HepG2 (cell line): ENCODE measurements at regions not wholly inside any gene's neighbourhood (a gene's known extent, or its start where the extent isn't known, plus 50 kb on each side); places are given as distances from the start of the nearest gene placed in this dataset.

Source experiments
- ATAC-seq: fragments of 200-7000 bp; cut with Tn5 transposase; 3 replicates; pipeline ENCODE4 v1.9.1; 2020; ENCODE audit warnings: mild to moderate bottlenecking, moderate library complexity
- BruUV-seq: library from RNA; stranded (reverse); fragments of 400-500 nt; replicated peaks from 2 replicates; lab custom pipeline; 2021; lab: Mats Ljungman, UMichigan
- CTCF ChIA-PET: fragments of 300-600 bp; formaldehyde crosslinking; extraction: SDS; loops from one replicate; lab custom pipeline; 2021; ENCODE audit warnings: low total read pairs, inconsistent platforms, low intra/inter-chr PET ratio; lab: Yijun Ruan, JAX
- POLR2A ChIA-PET: fragments of 350-600 bp; sonication (Branson Sonifier 250); formaldehyde crosslinking; loops from one replicate; lab custom pipeline; 2020; ENCODE audit warnings: antibody characterized with exemption, inconsistent platforms; lab: Yijun Ruan, JAX
- DNase-seq: peaks from one replicate; pipeline ENCODE4 v3.0.0-alpha.2; 2015; ENCODE audit warnings: low spot score
- FAIRE-seq: peaks from 3 replicates; lab custom pipeline; 2011; peaks lifted over from hg19 to GRCh38; lab: Jason Lieb, UNC
- H2AFZ ChIP-seq: one replicate; pipeline ENCODE4 v1.6.1; 2011; ENCODE audit warnings: low read length, inconsistent platforms
- H3K27ac ChIP-seq: fragments of 300-600 bp; 3 replicates; pipeline ENCODE4 v1.8.0; 2011; ENCODE audit warnings: mixed run types, mild to moderate bottlenecking, mixed read lengths, low read length, inconsistent platforms; ENCODE audit not compliant: insufficient read depth; ENCODE audit errors: extremely low read length
- H3K27me3 ChIP-seq, 2 experiments: fragments of 200-600 bp in 1 of 2; 2 replicates in 1 of 2; 3 replicates in 1 of 2; pipeline versions ENCODE4 v1.6.0 to v1.8.0; 2011; ENCODE audit warnings: low read length in 2 of 2, mild to moderate bottlenecking in 2 of 2, moderate library complexity in 2 of 2, inconsistent platforms in 1 of 2; ENCODE audit not compliant: insufficient read depth in 2 of 2, control insufficient read depth in 1 of 2
- H3K36me3 ChIP-seq, 2 experiments: fragments of 200-600 bp in 1 of 2; replicated peaks in 1 of 2; 2 replicates in 1 of 2; 3 replicates in 1 of 2; pipeline versions ENCODE4 v1.5.1 to v1.8.0; 2011; ENCODE audit warnings: low read length in 2 of 2, inconsistent platforms in 1 of 2; ENCODE audit not compliant: insufficient read depth in 2 of 2, control insufficient read depth in 1 of 2
- H3K4me1 ChIP-seq: 2 replicates; pipeline ENCODE4 v1.5.1; 2012; ENCODE audit warnings: low read length, inconsistent platforms; ENCODE audit not compliant: insufficient read depth
- H3K4me2 ChIP-seq: 2 replicates; pipeline ENCODE4 v1.6.0; 2011; ENCODE audit warnings: low read depth, low read length, inconsistent platforms
- H3K4me3 ChIP-seq, 3 experiments: fragments of 200-600 bp in 1 of 3; sonication (generic), shearing (Covaris generic) in 1 of 3; replicated peaks in 1 of 3; 2 replicates each; pipeline ENCODE4 v1.5.1; 2011 to 2016; ENCODE audit warnings: low read length in 3 of 3, inconsistent platforms in 2 of 3, low read depth in 2 of 3, mild to moderate bottlenecking in 2 of 3, control low read depth in 1 of 3, mixed read lengths in 1 of 3; ENCODE audit not compliant: insufficient read depth in 1 of 3
- H3K79me2 ChIP-seq: one replicate; pipeline ENCODE4 v1.6.1; 2011; ENCODE audit warnings: low read length, inconsistent platforms; ENCODE audit not compliant: insufficient read depth
- H3K9ac ChIP-seq: 2 replicates; pipeline ENCODE4 v1.6.0; 2011; ENCODE audit warnings: mild to moderate bottlenecking, low read depth, low read length, inconsistent platforms; ENCODE audit not compliant: insufficient read depth
- H3K9me3 ChIP-seq: 2 replicates; pipeline ENCODE4 v1.5.1; 2012; ENCODE audit warnings: mild to moderate bottlenecking, low read length
- H4K20me1 ChIP-seq: 2 replicates; pipeline ENCODE4 v1.6.0; 2011; ENCODE audit warnings: inconsistent platforms, mild to moderate bottlenecking, low read length, moderate library complexity; ENCODE audit not compliant: insufficient read depth
- CHD2 ChIP-seq: IDR thresholded peaks from 2 replicates; pipeline ENCODE4 v1.6.1; 2011; ENCODE audit warnings: low read depth, low read length, improper control_type of control experiment
- GZF1 ChIP-seq: sonication (generic); formaldehyde crosslinking; IDR thresholded peaks from 2 replicates; pipeline ENCODE4 v1.5.1; 2020; ENCODE audit warnings: mild to moderate bottlenecking, missing genetic modification reagents
- HNRNPK ChIP-seq: fragments of 200-400 bp; formaldehyde crosslinking; IDR thresholded peaks from 2 replicates; pipeline ENCODE4 v1.6.1; 2018; ENCODE audit warnings: low read length, low read depth, moderate library complexity, mild to moderate bottlenecking; ENCODE audit not compliant: poor library complexity, severe bottlenecking
- NFRKB ChIP-seq: fragments of 450-650 bp; IDR thresholded peaks from 2 replicates; pipeline ENCODE4 v1.6.1; 2017
- RBAK ChIP-seq: sonication (generic); formaldehyde crosslinking; IDR thresholded peaks from 2 replicates; pipeline ENCODE4 v1.5.1; 2020; ENCODE audit warnings: mild to moderate bottlenecking, missing genetic modification reagents
- RFXANK ChIP-seq: IDR thresholded peaks from 2 replicates; pipeline ENCODE4 v1.6.1; 2016
- SYNCRIP ChIP-seq: fragments of 200-400 bp; formaldehyde crosslinking; IDR thresholded peaks from 2 replicates; pipeline ENCODE4 v1.6.1; 2018; ENCODE audit warnings: mild to moderate bottlenecking, low read depth, low read length; ENCODE audit not compliant: insufficient read depth
- ZBTB21 ChIP-seq: sonication (generic); formaldehyde crosslinking; IDR thresholded peaks from 2 replicates; pipeline ENCODE4 v1.4.0; 2020; ENCODE audit warnings: missing genetic modification reagents
- ZHX2 ChIP-seq, 2 experiments: sonication (generic) in 1 of 2; formaldehyde crosslinking in 1 of 2; IDR thresholded peaks; 2 replicates each; pipeline versions ENCODE4 v1.6.1 to v1.9.0; 2014 to 2022; ENCODE audit warnings: antibody characterized with exemption in 1 of 2, borderline replicate concordance in 1 of 2, inconsistent platforms in 1 of 2, low read depth in 1 of 2, missing genetic modification reagents in 1 of 2
- ZNF296 ChIP-seq: sonication (generic); formaldehyde crosslinking; conservative IDR thresholded peaks from 2 replicates; pipeline ENCODE4 v1.5.0; 2020; ENCODE audit warnings: mild to moderate bottlenecking, missing genetic modification reagents
- WGBS: methylation state at CpG from one replicate; pipeline ENCODE4 v1.1.6; 2017; ENCODE audit warnings: low lambda C conversion rate; 5-methylcytosine and 5-hydroxymethylcytosine counted together
- in situ Hi-C: cut with HindIII; loops from 2 replicates; pipeline ENCODE4 v1.10.0; 2017; ENCODE audit warnings: low pct_unique_long_range_greater_than_20kb; ENCODE audit not compliant: extremely low pct_ligation_motif_present
- intact Hi-C: fragments of 100-400 bp; cut with micrococcal nuclease; formaldehyde crosslinking; loops from one replicate; pipeline ENCODE4 v1.10.0; 2022; ENCODE audit not compliant: unreplicated experiment

DNA sequence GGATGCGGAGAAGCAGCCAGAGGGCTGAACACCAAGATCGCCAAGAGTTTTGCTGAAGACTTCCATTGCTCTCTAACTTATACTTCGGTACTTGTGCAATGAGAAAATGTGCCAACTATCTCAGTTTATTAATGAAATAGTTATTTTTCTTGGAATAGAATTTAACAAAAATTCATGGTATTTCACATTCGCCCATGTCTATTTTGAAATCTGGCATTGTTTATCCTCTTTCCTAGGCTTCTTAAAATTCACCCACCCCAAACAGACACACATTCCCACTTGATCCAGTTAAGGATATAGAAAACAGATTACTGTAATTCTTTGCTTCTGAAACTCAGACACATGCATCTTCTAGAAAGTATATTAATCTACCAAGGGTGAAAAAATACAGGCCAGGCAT is 56.3 kb upstream of the ADAMTS5 start (continued):
- TF ChIP-seq SYNCRIP = no peak
- no peak for TF ChIP-seq HNRNPK
- TF ChIP-seq ZNF296 (CRISPR knock-in tag) = no peak
- no peak for TF ChIP-seq RBAK (CRISPR knock-in tag)
- no peak for TF ChIP-seq GZF1 (CRISPR knock-in tag)
- TF ChIP-seq RFXANK = no peak

- no TSS peak for BruUV-seq
- ATAC-seq (no peak), DNase-seq (no peak), FAIRE-seq (no peak)
- CTCF ChIA-PET = no interaction called here
- H3K4me2 ChIP-seq = no peak overlapping the region
- H3K9me3 ChIP-seq = peaks cover 83% of the 10 kb centered on the region
- H3K27ac ChIP-seq = no peak overlapping the region
- WGBS = 0% methylated on average over 1 of the region's 1 CpG
- H3K27me3 ChIP-seq = no peaks in the 10 kb centered on the region
- no peak overlapping the region for H3K4me3 ChIP-seq
- no peak overlapping the region for H3K9ac ChIP-seq
- no peak overlapping the region for H2AFZ ChIP-seq
- no peaks in the 10 kb centered on the region for H4K20me1 ChIP-seq
- POLR2A ChIA-PET = no interaction called here
- H3K36me3 ChIP-seq = no peaks in the 10 kb centered on the region
- no peaks in the 10 kb centered on the region for H3K79me2 ChIP-seq
- in situ Hi-C loops (no loop called here), intact Hi-C loops (no loop called here)
- no peaks in the 10 kb centered on the region for H3K4me1 ChIP-seq
- TF ChIP-seq CHD2 (no peak), NFRKB (no peak), ZBTB21 (CRISPR knock-in tag) (no peak), ZHX2 (IDR thresholded peaks at IDR 0.05; ENCODE audit: low read depth) (no peak), ZHX2 (CRISPR knock-in tag; IDR thresholded peaks at IDR 0.05; ENCODE audit: borderline replicate concordance) (no peak)
- TF ChIP-seq, all 625 proteins: peak for 0
Observed at GRCh38 chr21:27021801-27022200, 54.9 kb upstream of the ADAMTS5 start.
